LNCAP (cell line): ENCODE measurements at regions not wholly inside any gene's neighbourhood (a gene's known extent, or its start where the extent isn't known, plus 50 kb on each side); places are given as distances from the start of the nearest gene placed in this dataset.

ENCODE experiments used
- CTCF ChIP-seq: fragments of 450-650 bp; IDR thresholded peaks from 2 replicates; pipeline ENCODE4 v1.5.1; 2017; ENCODE audit warnings: mild to moderate bottlenecking

- no peak for TF ChIP-seq CTCF
Measured at GRCh38 chr10:29009464-29009863, 279.4 kb upstream of the LYZL1 start.

DNA sequence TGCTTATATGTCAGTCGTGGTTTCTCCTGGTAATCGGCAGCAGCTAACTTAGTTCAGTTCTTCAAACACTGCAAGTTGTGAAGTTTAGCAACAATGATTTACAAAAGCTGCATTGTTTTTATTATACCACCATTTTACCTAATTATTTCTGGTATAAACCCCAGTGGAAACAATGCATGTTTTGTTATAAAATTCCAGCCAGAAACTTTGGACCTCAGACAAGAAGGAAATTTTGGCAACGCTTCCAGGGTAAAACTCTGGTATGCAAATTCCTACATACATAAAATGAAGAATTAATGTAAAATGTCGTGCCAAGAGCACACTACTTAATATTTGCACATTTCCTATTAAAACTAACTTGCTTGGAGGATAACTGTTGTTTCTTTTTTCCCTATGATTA is 277.4 kb upstream of the LYZL1 start:
- no peak for TF ChIP-seq CTCF

GRCh38 chr10:29012926-29013554 is 275.8 kb upstream of the LYZL1 start:
- TF ChIP-seq CTCF = no peak

DNA sequence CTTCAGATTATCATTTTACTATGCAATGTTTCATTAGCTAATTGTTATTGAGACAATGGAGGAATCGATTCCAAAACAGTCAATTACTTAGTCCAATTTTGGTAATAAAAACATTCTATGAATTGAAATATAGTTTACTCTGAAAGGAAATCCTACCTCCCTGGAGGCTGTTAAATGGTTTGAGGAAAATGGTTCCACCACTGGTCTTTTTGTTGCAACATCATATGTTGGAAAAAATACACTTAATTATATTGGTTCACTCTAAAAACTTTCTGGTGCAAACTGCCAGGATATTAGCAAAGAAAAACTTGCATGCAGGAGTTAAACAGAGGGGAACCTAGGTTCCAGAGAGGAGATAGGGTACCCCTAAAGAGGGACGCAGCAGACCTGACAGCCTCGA is 267.3 kb upstream of the LYZL1 start:
- no peak for TF ChIP-seq CTCF

DNA sequence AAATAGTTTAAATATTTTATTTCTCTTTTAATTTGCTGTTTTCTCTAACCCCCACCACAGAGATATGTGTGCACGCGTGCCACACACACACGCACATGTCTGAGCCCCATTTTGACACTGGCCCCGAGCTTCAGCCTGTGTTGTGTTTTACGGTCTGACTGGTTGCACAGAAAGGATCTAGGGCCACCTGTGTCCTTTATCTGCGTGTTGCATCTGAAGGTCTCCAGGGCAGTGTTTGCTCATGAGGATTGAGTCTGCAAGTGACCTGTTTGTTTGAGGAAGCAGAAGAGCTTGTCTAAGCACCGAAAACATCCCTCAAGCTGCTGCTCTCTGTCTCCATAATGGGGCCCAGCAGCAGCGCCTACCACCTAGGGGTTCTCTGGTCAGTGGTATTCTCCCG is 266.4 kb upstream of the LYZL1 start:
- TF ChIP-seq CTCF = no peak

- no peak for TF ChIP-seq CTCF
Measured at GRCh38 chr10:29023678-29024077, 265.2 kb upstream of the LYZL1 start.

DNA sequence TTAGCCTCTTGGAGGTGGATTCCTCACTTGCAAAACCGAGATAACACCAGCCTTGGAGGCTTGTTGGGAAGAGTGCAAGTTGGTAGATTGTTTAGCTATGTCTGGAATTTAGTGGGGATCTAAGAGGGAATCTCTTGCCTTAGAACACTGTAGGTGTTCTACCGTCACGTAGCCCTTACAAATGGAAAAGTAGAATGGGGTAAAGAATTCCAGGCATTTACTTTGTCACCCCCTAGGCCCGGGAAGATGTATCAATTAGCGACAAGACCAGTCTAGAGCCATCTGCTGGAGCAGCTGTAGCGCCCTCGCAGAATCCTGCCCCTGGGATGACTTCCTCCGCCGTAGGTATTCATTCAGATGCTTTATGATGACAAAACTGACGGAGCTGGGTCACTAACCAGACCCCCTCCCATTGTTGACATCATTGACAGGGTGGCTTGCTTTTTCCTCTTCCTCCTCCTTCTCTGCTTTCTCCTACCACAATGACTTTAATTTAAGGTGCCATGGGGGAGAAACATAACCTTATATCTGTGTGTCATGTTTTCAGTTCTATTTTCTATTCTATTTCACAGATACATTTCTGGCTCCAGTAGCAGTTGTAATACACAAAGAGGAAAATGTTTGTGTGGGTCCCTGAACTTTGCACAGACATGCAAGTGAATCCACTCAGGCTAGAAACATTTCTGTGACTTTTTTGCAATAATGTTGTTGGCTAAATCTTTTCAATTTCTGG is 262.6 kb upstream of the LYZL1 start:
- TF ChIP-seq CTCF = no peak
